MM.1S (cell line): ENCODE measurements at regions not wholly inside any gene's neighbourhood (a gene's known extent, or its start where the extent isn't known, plus 50 kb on each side); places are given as distances from the start of the nearest gene placed in this dataset.

Source experiments
- DNase-seq: peaks from one replicate; pipeline ENCODE4 v3.0.0-alpha.2; 2015
- H2AFZ ChIP-seq: fragments of 300-600 bp; sonication (generic); 2 replicates; pipeline ENCODE4 v1.6.0; 2016; ENCODE audit warnings: antibody characterized with exemption, low read length
- H3F3A ChIP-seq: fragments of 300-600 bp; sonication (generic); 2 replicates; pipeline ENCODE4 v1.6.1; 2016; ENCODE audit warnings: mild to moderate bottlenecking, antibody characterized with exemption, low read length, moderate library complexity, mixed read lengths; ENCODE audit not compliant: insufficient read depth
- H3K27ac ChIP-seq: fragments of 300-600 bp; sonication (generic); 2 replicates; pipeline ENCODE4 v1.5.1; 2016; ENCODE audit warnings: mild to moderate bottlenecking, low read length
- H3K27me3 ChIP-seq: fragments of 300-600 bp; sonication (generic); replicated peaks from 2 replicates; pipeline ENCODE4 v1.6.0; 2016; ENCODE audit warnings: low read length; ENCODE audit not compliant: insufficient read depth
- H3K36me3 ChIP-seq: fragments of 300-600 bp; sonication (generic); replicated peaks from 2 replicates; pipeline ENCODE4 v1.6.1; 2016; ENCODE audit warnings: mild to moderate bottlenecking, low read length, mixed read lengths; ENCODE audit not compliant: insufficient read depth
- H3K4me1 ChIP-seq: fragments of 300-600 bp; sonication (generic); 2 replicates; pipeline ENCODE4 v1.6.1; 2016; ENCODE audit warnings: low read length, mixed read lengths
- H3K4me2 ChIP-seq: fragments of 300-600 bp; sonication (generic); 2 replicates; pipeline ENCODE4 v1.6.0; 2016; ENCODE audit warnings: low read depth, low read length
- H3K4me3 ChIP-seq: fragments of 300-600 bp; sonication (generic); 2 replicates; pipeline ENCODE4 v1.5.1; 2016; ENCODE audit warnings: low read length, mixed read lengths
- H3K79me2 ChIP-seq: fragments of 300-600 bp; sonication (generic); 2 replicates; pipeline ENCODE4 v1.6.1; 2016; ENCODE audit warnings: mixed run types, low read length, mixed read lengths
- H3K9ac ChIP-seq: fragments of 300-600 bp; sonication (generic); 2 replicates; pipeline ENCODE4 v1.6.1; 2016; ENCODE audit warnings: low read length, mixed read lengths
- H3K9me2 ChIP-seq: fragments of 300-600 bp; sonication (generic); replicated peaks from 2 replicates; pipeline ENCODE4 v1.6.1; 2016; ENCODE audit warnings: mild to moderate bottlenecking, low read length, mixed read lengths; ENCODE audit not compliant: insufficient read depth
- H3K9me3 ChIP-seq: fragments of 300-600 bp; sonication (generic); replicated peaks from 2 replicates; pipeline ENCODE4 v1.6.1; 2016; ENCODE audit warnings: mild to moderate bottlenecking, low read length, mixed read lengths; ENCODE audit not compliant: insufficient read depth
- H4K20me1 ChIP-seq: fragments of 300-600 bp; sonication (generic); 2 replicates; pipeline ENCODE4 v1.6.1; 2016; ENCODE audit warnings: mild to moderate bottlenecking, low read length, moderate library complexity, mixed read lengths; ENCODE audit not compliant: insufficient read depth
- CTCF ChIP-seq: fragments of 300-600 bp; sonication (generic); IDR thresholded peaks from 2 replicates; pipeline ENCODE4 v1.5.1; 2016; ENCODE audit warnings: antibody characterized with exemption, low read length, mixed read lengths
- EZH2 ChIP-seq: fragments of 300-600 bp; sonication (generic); optimal IDR thresholded peaks from 2 replicates; pipeline ENCODE3; 2017; ENCODE audit warnings: low read depth, mild to moderate bottlenecking, antibody characterized with exemption, low read length, mixed read lengths
- EZH2phosphoT487 ChIP-seq: fragments of 300-600 bp; sonication (generic); IDR thresholded peaks from 2 replicates; pipeline ENCODE4 v1.6.1; 2018; ENCODE audit warnings: antibody characterized with exemption, low read length

DNA sequence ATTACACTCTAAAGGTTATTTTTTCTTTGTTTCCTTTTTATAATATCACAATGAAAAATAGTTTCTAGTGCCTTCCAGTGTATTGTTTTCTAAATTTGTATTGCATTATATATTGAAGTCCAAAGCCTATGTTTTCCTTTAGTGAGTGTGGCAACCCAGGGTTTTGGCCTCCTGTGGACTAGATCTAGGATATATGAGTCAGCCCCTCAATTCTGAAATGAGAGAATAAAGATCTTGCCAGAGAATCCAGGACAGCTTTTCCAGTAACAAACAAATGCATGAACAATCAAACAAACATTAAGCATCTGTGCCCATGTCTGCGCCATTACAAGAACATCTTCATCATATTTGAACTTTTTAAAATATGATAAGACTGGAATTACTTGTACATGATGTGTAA, 70.7 kb upstream of the SSTR1 start:
- Histone ChIP-seq H3F3A (no peaks in the 10 kb centered on the region), H3K4me2 (no peak overlapping the region), H3K9me2 (no peaks in the 10 kb centered on the region), H3K27ac (no peak overlapping the region), H3K4me1 (no peaks in the 10 kb centered on the region), H3K4me3 (no peak overlapping the region), H3K9me3 (no peaks in the 10 kb centered on the region), H3K79me2 (no peaks in the 10 kb centered on the region), H4K20me1 (no peaks in the 10 kb centered on the region), H2AFZ (no peak overlapping the region), H3K9ac (no peak overlapping the region), H3K36me3 (no peaks in the 10 kb centered on the region), H3K27me3 (no peaks in the 10 kb centered on the region)
- TF ChIP-seq EZH2 (no peak), CTCF (no peak), EZH2phosphoT487 (no peak)
- no peak for DNase-seq

DNA sequence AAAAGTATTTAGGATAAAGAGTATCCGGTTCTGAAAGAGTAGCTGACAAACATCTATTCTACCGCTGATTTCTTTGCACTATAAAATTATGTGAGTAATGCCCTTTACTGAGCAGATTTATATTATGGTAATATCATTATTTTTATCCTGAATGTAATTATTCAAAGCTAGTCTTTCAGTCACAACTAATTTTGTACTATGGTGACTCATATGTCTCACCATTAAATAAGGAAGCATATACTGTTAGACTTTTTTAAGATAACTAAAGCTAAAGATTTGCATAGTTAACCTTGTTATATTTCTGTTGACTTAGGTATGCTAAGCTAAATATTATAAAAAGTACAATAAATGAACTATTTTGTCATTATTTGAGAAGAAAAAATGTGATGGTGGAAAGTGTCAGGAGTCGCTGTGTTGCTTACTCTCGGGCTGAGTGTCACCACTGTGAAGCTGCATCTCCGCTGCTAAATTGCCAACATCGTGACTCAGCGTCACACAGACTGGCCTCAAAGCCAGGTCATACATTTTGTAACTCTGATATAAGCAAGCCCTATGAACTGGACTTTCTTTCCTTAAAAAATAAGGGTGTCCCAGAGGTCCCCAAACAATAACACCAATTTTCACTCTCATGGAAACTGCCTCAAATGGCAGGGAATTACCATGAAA, 69.1 kb upstream of the SSTR1 start:
- Histone ChIP-seq H4K20me1 (no peaks in the 10 kb centered on the region), H3K79me2 (no peaks in the 10 kb centered on the region), H3K4me3 (no peak overlapping the region), H3K4me2 (no peak overlapping the region), H3K9me2 (no peaks in the 10 kb centered on the region), H3K9ac (no peak overlapping the region), H3K4me1 (no peaks in the 10 kb centered on the region), H3F3A (no peaks in the 10 kb centered on the region), H3K9me3 (no peaks in the 10 kb centered on the region), H3K36me3 (no peaks in the 10 kb centered on the region), H2AFZ (no peak overlapping the region), H3K27ac (no peak overlapping the region), H3K27me3 (no peaks in the 10 kb centered on the region)
- no peak for DNase-seq
- TF ChIP-seq EZH2phosphoT487 (no peak), CTCF (no peak), EZH2 (no peak)

DNA sequence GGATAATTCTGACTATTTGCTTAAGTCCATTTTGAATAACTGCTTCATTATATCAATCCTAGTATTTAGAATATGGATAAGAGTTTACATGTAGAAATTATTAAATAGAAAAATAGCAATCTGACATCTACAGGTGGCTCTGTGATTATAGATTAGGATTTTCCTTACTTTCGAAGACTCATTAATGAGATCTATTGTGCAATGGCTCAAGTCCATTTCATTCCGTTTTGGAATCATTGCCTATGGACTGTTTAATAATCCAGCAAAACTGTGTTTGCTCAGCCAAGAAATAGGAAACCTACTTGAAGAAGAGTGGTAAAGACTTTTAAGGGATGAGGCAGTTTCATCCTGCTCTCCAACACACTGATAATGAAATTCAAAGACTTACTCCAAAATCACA, 67.8 kb upstream of the SSTR1 start:
- Histone ChIP-seq H3K9me3 (no peaks in the 10 kb centered on the region), H2AFZ (no peak overlapping the region), H3K4me2 (no peak overlapping the region), H3K79me2 (no peaks in the 10 kb centered on the region), H3F3A (no peaks in the 10 kb centered on the region), H3K27ac (no peak overlapping the region), H4K20me1 (no peaks in the 10 kb centered on the region), H3K4me3 (no peak overlapping the region), H3K27me3 (no peaks in the 10 kb centered on the region), H3K9me2 (no peaks in the 10 kb centered on the region), H3K4me1 (no peaks in the 10 kb centered on the region), H3K36me3 (no peaks in the 10 kb centered on the region), H3K9ac (no peak overlapping the region)
- no peak for TF ChIP-seq CTCF
- TF ChIP-seq EZH2phosphoT487, result no peak
- TF ChIP-seq EZH2, result no peak
- DNase-seq, result no peak
